HG02852 (cell line): ENCODE measurements at regions not wholly inside any gene's neighbourhood (a gene's known extent, or its start where the extent isn't known, plus 50 kb on each side); places are given as distances from the start of the nearest gene placed in this dataset.

Experiments
- ATAC-seq: cut with Tn5 transposase; IDR thresholded peaks from one replicate; pipeline ENCODE4 v1.9.1; 2021; ENCODE audit warnings: mild to moderate bottlenecking, moderate library complexity; ENCODE audit not compliant: unreplicated experiment

DNA sequence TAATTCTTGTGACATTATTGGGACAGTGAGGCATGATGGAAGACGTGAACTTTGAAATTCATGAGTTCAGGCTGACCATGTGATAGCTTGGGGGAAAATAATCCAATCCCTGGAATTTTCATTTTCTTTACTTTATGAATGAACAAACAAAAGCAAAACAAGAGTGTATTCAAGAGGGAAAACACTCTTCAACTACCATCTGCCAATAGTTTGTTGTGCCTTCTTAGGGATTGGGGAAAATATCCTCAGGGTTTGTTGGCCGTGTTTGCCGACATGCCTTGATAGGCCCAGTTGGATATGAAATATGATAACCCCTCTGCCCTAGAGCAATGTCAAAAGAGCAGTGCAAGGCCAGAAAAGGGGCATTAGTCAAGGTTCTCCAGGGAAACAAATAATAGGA is 80.8 kb upstream of the CLNK start:
- ATAC-seq: no peak

DNA sequence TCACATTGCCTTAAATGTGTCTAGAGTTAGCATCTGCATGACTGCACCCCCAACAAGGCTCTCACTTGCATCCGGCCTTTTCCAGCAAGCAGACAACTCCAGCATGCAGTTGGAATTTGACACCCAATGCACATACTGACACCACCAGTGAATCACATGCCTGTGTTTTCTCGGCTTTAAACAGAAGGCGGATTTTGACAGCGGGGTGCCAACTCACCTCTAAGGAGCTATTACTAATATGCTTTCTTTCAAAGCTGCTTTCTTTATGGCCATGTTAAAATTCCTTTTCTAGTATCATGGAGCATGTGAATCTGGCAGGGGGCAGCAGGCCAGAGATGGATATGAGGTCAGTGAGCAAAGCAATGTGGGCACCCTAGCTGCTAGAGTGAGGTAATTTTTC is 78.0 kb upstream of the CLNK start:
- ATAC-seq: no peak

DNA sequence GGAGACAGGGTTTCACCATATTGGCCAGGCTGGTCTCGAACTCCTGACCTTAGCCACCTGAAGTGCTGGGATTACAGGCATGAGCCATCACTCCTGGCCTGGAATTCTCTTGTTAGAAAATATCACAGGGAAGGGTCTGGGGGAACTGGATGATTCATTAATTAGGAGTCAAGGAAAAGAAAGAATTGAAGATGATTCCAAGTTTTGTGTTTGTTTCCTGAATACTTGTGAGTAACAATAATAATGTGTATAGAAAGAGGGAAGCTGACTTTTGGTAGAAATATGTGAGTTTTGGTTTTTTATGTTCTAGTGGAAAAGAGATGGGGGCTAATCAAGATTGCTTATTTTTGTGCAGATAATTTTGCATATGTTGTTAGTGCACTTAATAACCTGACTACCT is 77.3 kb upstream of the CLNK start:
- no peak for ATAC-seq

DNA sequence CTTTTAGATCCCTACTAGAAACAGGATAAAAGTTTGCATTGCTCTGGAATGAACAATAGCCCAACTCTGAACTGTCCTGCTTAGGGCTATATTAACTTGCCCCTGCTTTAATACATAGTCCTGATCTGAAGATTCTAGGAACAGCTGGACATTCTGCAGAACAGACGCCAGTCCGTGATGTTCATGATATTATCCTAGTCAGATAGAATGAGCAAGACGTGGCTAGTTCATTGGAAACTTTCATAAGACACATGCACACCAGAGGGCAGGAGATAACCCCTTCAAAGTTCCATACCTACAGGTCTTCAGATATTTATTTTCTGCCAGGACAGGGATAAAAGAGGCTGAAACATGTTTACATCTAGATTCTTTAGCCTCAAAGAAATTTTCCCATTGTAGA is 75.5 kb upstream of the CLNK start:
- ATAC-seq: no peak

DNA sequence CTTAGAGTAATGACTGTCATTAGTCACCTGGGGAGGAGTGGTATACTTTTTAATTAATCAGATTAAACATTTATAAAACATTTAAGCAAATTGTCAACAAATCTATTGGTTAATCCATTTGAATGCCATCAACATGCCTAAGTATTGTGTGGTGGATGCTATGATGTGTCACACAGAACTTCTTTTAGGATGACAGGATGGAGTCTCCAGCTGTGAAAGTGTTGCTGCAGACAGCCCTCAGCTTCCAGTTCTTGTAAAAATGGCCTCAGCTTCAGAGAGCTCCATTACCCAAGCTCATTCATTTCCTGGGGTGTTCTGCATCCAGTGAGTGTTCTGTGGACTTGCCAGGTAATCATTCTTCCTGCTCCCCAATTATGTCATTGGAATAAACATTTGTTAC is 74.3 kb upstream of the CLNK start:
- ATAC-seq: no peak

DNA sequence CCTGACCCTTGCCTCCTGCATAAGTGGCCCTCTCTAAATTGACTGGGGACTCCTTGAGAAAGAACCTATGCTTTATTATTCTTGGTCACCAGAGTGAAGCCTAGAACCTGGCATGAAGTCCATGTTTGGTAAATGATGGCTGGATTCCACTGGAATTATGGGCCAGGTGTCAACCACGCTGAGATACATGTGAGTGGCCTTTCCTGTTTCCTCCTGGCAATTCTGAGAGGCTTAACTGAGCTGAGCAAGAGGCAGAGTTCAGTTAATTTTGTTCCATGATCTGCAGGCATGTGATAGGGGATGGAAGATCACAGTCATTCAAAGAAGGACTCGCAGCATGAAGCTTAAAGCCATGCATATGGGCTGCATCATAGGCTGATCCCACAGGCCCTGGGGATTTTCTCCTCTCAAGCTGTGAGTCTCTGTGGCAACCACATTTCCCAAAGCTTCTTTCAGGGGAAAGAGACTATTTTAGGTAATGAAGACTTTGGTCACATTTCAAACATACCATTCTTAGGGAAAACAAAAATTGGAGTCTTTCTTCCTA is 69.4 kb upstream of the CLNK start:
- no peak for ATAC-seq

DNA sequence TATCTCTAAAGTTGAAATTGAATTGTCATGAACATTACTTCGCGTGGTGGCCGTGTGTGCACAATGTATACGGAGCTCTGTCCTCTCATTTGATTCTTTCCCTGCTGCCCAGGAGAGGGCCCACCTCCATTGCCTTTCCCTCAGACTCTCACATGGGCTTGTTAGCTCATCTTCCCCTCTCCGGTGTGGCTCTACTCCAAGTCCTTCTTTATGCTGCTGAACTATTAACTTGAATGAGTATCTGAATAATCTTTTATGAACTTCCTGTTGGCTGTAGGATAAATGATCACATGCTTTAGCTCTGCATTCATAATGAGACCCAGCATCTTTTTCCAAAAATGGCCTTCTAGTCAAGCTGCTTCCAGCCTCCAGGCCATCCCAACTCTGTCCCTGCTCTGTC is 68.8 kb upstream of the CLNK start:
- ATAC-seq: no peak

DNA sequence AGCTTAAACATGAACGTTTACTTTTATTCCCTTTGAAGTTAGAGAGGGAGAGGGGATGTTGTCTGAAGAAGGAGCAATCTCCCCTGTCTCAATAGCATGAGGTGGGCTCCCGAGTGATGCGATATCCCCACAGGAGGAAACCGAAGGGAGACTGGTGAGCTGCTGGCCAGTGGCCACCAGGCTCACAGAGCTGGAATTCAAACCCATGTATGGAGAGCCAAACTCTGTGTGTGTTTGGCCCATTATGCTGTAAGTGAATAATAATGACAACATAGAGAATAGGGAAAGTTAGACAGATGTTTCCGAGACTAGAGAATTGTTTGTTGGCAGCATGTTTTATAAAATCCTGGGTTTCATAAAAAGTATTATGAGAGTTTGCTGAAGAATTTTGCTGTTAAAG is 66.1 kb upstream of the CLNK start:
- no peak for ATAC-seq

DNA sequence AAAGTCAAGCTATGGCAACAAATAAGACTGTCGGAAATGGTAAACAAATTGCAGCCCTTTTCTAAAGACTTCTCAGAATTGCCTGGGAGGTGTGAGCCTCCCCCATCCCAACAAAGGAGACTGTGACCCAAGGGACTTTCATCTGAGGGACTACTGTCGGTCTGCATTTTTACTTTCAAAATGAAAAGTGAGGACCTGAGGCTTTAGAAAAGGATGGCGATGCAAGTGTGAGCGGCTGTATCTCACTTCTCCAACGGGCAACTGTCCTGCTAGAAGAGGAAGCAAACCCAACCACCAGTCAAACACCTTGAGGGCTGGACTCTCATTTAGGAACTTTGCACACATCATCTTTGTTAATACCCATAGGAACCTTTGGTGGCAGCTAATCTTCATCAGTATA is 62.6 kb upstream of the CLNK start:
- ATAC-seq: peak; percentile 56

DNA sequence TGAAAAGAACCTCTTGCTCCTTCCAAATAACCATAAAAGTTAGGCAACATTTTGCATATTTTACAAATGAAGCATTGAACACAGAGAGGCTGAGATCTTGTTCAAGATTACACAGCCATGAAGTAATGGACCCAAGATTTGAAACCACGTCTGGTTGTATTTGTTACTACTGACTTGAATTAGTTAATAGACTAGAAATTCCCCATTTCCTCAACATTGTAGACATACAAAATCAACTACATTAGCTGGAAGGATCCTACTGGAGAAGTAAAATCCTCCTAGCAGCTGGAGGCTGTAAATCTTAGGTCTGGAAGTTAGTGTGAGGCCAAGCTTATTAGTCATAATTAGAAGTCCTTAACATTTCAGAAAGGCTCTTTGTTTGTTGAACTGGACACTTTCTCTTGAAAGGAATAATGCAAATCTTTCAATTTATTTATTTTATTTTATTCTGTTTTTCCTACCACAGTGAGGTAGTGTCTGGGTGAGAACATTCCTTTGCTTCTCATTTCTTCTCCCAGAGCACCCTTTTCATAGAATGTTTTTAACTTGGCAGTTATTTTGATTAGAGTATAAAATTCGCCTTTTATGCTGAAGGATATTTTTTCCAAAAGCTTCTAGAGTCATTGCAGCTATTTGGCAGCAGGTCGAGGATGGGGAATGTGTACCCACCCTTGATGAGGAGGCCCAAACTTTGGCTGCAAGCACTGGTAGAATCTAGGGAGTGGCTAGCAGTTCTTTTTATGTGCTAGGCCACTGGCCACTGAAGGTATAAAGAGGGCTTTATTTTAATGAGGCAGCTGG is 62.0 kb upstream of the CLNK start:
- ATAC-seq: no peak

DNA sequence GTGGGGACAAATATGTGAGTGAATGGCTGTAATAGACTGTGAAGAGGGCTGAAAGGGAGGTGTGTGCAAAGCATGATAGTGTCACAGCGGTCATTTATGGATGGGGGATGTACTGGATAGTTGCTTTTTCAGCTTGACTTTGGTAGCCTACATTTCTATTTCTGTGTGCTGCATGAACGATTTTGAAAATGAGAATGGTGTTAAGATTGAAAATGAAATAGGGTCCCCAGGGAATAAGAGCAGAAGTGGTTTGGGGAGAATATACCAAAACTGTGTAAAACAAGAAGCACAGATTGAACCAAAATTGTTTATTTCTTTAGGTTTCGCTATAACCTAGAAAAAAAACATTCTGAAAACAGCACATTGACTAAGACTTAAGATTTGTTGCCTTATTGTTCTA is 58.8 kb upstream of the CLNK start:
- peak; percentile 60 for ATAC-seq

DNA sequence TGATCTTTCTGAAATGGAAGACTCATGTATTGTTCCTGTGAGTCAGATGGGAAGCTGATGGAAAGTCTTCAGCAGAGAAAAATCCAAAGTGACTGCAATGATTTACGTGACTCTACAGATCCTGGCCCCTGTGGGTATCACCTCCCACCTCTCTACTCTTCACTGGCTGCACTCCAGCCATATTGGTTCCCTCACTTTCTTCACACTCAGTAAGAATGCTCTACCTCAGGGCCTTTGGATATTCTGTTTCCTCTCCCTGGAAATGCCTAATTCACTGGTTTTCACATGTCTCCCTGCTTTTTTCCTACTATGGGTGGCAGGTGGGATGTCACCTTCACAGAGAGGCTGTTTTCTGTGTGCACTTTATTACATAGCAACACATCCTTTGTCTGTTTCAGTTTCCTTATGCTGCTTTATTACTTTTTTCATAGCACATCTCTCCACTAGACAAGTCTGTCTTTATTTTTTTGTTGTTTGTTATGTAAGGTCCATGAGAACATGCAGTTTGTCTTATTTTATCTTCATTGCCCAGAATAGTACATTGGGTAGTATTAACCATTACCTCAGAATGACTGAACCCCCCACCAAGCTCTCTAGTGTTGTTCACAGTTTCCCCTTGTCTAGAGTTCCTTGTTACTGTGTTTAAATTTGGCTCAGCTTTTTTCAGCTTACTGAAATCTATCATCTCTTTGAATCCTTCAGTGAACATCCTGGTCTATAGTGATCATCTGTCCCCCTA is 57.6 kb upstream of the CLNK start:
- peak; percentile 40 for ATAC-seq

DNA sequence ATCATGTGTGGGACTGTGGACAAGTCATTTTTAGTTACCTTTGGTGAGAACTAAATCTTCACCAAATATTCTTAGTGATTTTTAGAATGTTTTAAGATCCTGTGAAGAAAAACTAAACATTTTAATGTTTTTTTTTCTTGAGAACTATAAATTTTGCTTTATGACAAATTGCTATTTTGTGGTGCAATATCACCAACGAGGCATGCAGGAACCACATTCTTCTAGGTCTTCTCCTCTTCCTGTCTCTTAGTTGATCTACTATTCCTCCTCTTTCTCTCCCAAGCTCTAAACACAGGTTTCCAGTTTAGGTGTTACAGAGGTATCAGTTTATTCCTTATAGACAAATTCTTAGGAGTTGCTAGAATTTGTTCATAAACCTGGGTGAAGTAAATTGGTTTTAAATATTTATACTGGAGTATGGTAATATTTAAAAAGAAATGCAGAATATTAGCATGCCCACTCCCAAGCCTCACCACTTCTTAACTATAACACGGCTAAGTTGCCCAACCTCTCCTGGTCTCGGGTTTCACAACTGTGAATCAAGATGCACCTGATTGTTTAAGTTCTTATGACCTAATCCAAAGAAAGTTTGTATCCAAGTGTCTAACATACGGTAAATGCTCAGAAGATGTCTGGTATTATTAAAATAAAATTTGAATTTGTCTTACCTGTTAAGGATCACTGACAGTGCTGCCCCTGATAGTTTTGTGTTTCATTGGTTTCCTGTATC is 56.5 kb upstream of the CLNK start:
- ATAC-seq: no peak

DNA sequence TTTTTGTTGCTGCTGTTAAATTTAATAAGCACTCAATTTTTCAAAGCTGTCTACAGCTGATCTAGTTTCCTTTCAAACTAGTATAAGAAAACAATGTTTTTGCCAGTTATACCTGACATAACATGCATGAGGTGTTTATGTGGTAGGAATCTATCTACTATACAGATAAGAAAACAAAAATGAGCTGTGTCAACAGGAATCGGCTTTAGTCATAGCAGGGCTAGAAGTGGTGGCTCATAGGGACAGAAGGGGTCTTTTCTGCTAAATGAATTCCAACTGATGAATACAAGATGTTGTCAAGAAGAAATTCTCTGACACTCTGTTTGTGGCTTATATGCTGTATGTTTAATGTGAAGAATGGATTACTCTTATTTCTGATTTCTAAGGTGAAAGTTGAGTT is 55.7 kb upstream of the CLNK start:
- no peak for ATAC-seq

DNA sequence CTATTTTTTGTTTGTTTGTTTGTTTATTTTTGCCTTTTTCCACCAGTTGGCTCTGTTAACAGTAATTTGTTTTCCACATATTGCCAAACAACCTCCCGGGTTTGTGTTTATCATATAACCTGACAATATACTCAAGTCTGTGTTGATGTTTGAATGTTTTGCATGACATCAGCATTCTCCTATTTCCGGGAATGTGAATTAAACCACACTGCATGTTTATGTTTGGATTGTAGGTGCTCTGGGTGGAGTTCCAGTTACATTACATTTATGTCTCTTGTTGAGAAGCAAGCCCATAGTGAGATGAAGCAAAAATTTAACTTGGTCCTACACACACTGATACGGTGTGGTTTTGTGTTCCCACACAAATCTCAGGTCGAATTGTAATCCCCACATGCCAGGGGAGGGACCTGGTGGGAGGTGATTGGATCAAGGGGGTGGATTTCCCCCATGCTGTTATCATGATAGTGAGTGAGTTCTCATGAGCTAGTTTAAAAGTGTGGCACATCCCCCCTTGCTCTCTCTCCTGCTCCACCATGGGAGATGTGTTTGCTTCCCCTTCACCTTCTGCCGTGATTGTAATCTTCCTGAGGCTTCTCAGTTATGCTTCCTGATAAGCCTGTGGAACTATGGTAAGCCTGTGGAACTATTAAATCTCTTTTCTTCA is 54.4 kb upstream of the CLNK start:
- no peak for ATAC-seq

DNA sequence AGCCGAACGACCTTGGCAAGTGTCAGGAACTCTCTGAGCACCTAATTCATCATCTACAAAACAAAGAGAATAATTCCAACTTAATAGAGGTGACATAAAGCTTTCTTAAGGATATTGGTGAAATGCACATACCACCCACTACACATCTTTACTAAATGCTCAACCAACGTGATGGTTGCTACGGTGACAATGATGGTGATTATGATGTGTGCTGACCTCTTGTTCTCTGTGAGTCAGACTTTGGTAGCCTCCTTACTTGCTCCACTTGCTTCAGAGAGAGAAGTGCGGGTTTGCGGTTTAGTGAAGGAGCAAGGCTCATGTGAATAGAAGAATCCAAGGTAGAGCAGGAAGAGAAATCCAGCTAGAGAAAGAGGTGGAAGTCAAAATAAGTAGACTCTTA is 52.8 kb upstream of the CLNK start:
- no peak for ATAC-seq

DNA sequence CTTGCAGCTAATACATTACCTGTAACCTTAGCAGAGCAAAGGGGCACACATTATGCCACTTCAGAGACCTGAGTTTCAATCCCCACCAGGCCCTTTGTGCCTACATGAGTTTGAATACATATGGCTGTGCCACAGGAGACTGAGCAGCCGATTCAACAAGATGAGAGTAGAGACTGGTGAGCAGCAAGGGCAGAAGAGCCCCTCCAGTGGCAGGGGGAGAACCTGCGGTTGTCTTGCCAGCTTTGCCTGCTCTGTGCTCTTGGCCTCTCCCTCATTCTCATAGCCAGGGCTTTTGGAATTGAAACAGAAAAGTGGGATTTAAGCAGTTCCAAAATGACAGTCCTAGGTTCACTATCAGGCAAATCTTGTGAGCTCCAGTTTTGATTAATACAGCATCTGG is 52.3 kb upstream of the CLNK start:
- no peak for ATAC-seq

DNA sequence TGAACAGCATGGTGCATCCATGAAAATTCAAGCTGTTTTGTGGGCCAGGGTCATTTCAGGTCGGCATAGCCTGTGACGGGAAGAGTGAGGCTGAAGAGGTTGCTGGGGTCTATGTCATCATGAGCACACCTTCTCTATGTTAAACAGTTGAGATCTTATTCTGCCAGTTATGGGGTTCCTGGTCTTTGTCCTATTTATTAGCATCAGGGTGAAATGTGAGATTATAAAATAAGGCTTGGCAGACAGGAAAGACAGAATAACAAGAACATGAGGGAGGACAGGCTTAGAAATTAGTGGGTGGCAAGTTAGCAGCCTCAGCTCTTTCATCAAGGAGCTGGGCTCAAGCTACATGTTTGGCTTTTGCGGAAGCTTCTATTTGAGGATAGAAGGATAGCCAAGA is 51.7 kb upstream of the CLNK start:
- ATAC-seq: no peak

DNA sequence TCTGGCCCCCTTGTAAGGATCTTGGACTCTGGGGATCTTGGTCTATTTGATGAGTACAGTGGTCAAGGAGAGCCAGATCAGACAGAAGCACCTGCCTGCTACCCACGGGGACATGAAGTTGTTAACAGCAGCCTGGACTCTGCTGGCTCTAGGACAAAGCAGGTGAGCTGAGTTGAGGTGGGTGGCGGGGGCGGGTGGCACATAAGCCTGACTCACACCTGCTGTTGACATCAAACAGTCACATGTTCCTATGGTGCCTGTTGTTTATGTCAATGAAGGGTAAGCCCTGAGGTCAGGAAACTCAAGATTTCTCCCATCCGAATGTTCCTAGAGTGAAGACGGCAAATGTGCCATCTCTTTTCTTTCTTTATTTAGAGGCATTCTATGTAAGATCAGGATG is 50.1 kb upstream of the CLNK start:
- ATAC-seq: no peak
